SKM-1 treated with dmso at 0.1 percent for 144 hours (cell line): ENCODE measurements at regions not wholly inside any gene's neighbourhood (a gene's known extent, or its start where the extent isn't known, plus 50 kb on each side); places are given as distances from the start of the nearest gene placed in this dataset.

Source experiments
- DNase-seq: peaks from one replicate; lab custom pipeline; 2025; ENCODE audit not compliant: unreplicated experiment; lab: John Stamatoyannopoulos, UW

DNA sequence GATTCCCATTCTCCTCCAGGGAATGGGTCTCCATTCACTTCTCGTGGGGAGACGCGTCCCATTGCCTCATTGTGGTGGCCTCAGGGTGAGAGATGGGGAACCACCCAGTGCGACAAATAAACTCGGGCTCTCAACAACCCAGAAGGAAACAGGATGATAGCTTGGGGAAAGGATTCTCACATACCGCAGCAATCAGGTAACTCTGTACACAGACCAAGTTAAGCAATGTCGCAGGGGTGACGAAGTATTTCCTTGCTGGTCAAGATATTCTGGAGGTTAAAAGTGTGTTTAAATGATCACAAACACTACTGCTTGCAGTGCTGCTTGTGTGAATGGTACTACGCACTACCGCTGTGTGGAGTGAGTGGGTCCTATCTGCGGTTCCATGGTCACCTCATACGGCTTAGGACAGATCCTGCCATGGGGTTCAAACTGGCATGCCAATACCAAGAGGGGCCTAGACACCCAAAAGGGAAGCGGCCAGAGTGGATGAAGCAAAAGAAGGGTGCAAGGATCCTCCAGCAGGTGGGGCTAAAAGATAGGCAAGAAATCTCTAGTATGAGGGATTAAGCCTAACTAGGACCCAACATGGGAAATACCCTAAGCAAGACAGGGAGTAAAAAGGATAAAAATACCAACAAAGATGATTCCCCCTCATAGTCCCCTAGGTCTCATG, 143.8 kb upstream of the TMEM106B start:
- DNase-seq: peak; percentile 39

DNA sequence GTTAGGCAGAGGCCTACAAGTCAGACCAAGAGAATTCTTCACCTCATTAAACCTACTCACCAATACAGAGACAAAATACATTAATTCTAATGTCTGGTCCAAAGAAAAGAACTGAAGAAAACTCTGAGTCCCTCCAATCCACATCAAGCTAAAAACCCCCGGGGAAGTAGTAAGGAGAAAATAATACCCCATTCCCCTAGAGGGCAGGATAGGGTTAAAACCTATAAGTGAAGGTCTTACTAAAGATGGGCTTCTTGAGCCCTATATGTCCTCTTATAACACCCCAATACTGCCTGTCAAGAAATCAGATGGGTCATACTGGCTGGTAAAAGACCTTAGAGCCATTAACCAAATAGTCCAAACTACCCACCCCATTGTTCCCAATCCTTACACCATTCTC, 141.3 kb upstream of the TMEM106B start:
- DNase-seq: no peak

DNA sequence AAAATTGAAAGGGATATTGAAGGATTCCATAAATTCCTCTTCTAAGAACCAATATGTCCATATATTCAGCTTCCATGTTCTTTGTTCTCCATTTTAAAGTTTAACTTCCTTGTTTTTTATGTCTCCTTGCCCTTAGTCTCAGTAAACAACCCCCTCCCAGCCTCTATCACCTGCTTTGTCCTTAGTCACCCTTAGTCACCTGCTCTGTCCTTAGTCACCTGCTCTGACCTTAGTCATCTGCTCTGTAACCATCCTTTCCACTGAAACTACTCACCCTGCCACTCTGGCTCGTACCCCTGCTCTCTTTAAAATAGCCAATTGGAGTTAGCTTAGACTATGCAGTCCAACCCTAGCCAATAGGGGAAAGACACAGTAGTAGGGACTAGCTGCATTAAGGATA, 136.2 kb upstream of the TMEM106B start:
- DNase-seq: no peak

DNA sequence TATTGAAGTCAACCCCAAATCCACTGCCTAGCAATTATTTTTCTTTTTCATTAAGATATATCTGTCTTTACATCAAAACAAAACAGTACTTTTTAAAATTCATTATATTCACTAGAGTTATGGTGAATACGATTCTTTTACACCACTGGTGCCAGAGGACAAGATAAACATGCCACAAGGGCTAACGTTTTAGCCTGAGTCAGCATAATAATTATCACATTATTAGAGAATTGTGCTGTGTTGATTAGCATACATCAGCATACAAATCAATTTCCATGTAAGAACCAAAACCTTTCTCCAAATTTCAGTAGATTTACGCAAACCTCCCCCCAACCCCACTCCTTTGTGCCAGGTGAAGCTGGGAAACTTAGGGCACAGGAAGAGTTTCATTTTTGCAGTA, 131.1 kb upstream of the TMEM106B start:
- DNase-seq: no peak

DNA sequence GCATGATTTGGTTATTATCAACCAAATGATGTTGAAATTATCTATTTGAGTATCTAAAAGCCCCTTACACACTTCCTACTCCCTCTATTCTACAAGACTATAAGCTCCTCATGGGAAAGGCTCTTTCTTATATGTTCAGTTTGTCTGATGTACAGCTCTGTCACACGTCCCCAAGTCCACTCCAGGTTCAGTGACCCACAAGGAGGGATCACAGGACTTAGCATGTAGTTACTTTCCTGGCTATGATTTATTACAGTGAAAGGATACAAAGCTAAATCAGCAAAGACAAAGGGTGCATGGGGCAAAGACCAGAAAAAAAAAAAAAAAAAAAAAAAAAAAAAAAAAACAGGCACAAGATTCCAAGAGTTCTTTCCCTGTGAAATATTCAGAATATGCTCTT, 125.6 kb upstream of the TMEM106B start:
- DNase-seq: no peak

DNA sequence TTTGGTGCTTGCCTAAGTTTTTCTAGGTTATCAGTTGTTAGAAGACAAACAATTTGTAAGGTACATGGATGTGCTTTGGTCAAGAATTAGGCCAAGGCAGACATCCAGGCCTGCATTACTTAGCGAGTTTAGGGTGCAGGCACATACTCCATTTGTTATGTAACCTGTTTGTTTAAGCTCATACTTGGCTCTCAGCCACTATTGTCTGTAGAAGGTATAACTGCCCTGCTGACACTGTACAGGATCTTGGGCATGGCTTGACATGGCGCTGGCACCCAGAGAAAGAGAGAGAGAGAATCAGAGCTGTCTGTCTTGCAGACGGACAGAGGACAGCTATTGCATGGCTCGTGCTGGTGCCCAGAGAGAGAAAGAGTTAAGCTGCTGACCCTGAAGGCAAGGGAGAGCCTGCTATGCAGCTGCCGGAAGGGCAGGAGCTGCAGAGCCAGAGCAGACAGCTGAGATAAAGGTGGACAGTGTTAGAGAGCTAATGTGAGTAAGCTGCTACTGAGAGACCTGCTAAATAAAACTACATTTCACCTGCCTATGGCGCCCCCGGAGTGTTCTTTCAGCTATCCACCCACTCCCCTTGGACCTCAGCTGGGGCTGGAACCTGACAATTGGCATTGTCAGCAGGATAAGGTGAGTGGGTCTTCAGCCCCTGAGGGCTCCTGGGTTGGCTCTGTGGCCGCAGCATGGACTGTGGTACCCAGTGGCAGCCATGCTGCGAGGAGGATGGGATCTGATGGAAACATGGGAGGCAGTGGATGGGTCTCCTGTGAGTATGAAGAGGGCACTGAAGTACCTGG, 120.9 kb upstream of the TMEM106B start:
- no peak for DNase-seq

DNA sequence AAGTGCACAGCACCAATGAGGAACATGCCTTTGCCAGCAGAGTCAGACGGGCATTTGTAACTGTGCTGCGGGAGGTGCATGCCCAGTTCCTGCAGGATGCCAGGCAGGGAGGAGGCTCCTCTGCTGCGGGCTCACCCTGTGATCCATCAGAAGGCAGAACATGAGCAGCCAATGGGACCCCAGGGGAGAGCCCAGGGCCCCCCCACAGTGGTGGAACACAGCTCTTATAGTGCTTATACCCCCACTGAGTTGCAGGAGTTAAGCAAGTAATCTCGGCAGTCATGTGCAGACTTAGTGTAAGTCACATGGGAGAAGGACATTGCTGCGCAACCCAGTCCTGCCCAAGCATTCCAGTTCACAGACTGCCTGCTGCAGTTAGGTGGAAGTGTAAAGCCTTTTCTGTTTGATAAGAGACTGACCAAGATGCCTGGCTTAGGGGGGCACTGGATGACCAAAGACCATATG, 120.3 kb upstream of the TMEM106B start:
- DNase-seq: no peak

DNA sequence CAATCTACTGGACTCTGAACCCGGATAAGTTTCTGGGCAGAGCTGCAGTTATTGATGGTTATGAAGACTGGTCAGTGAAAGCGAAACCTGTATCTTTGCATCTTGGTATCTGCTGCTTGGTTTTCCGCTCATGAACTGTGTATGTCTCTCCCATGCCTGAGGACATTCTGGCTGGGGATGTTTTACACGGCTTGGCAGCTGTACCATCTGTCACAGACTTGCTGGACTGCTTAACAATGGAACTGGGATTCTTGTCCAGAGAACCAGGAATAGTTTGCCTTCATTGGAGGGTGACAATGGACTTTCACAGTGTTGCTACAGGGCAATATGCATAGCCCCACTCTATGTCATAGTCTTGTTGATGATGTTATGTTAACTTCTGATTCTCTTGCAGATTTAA, 119.9 kb upstream of the TMEM106B start:
- DNase-seq: no peak

DNA sequence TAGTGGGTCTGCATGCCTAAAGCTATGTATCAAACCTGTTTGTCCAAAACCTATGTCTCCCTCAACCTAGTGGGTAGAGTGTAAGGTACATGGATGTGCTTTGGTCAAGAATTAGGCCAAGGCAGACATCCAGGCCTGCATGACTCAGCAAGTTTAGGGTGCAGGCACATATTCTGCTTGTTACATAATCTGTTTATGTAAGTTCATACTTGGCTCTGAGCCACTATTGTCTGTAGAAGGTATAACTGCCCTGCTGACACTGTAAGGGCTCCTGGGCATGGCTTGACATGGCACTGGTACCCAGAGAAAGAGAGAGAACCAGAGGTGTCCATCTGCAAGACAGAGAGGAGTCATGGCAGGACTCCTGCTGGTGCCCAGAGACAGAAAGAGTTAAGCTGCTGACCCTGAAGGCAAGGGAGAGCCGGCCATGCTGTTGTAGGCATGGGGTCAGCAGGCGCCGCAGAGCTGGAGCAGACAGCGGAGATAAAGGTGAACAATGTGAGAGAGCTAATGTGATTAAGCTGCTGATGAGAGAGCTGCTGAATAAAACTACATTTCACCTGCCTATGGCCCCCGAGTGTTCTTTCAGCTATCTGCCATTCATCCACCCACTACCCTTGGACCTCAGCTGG, 118.5 kb upstream of the TMEM106B start:
- DNase-seq: no peak

DNA sequence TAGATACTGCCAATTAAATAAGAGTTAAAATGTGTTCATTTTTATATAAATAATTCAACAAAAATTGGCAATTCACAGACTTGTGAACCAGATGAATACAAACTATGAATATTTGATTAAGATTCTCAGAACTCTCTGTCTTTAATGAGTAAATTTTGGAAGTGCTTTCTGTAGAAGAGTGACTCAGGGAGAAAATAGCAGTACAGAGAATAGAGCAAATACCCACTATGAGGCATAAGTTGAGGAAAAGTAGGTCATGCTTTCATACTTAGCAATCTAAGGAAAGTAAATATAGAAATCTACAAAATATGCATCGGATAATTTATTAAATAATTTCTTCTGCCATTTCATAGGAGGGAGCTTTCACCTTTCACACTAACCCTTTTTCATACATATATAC, 117.7 kb upstream of the TMEM106B start:
- DNase-seq: no peak

DNA sequence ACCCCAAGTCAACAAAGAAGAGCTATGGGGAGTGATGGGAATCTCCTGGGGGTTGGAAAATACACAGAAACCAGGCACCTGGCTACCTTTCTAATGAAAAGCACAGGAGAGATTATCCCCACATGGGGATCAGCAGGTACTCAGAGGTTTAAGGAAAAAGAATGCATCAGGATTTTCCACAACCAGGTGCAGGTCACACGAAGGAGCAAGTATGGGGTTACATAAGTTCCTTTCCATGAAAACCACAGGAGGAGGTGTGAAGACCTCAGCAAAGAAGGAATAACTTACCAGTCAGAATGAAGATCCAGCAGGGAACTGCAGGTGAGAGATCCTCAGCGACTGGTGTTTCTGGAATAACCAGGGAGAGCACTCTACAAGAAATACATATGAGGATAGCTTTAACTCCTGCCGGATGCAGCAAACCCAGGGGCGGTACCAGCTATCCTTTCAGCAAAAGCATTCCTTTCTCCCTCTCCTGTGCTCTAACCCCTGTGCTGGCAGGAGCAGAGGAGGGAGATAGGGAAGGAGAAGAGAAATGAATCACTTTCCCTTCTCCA, 116.7 kb upstream of the TMEM106B start:
- no peak for DNase-seq

DNA sequence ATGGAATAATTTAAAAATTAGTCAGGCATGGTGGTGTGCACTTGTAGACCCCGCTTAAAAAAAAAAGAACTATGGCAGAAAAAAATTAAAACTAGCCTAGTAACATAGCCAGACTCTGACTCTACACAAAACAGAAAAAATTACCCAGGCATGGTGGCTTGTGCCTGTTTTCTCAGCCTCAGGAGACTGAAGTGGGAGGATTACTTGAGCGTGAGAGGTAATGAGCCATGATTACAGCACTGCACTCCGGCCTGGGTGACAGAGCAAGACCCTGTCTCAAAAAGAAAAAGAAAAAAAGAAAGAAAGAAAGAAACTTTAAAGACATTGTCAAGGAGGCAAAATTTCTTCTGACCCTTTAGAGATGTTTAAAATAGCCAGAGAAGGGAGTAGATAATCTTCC, 109.0 kb upstream of the TMEM106B start:
- DNase-seq: no peak

DNA sequence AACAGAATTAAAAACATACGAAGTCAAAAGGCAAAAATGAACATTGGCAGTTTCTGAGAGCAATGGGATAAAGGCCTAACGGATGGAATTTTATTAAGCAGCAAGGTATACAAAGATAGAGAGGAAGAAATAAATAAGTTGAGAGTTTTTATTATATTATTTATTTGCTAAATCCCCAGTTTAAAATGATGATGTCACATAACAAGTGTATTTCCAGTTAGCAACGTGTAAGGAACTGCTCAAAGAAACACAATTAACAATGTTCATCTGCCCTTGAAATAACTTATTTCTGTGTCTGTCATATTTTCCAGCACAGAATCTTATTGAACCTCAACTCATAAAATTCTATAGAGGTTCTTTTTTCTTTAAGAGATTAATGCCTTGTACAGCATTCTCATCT, 108.6 kb upstream of the TMEM106B start:
- no peak for DNase-seq

DNA sequence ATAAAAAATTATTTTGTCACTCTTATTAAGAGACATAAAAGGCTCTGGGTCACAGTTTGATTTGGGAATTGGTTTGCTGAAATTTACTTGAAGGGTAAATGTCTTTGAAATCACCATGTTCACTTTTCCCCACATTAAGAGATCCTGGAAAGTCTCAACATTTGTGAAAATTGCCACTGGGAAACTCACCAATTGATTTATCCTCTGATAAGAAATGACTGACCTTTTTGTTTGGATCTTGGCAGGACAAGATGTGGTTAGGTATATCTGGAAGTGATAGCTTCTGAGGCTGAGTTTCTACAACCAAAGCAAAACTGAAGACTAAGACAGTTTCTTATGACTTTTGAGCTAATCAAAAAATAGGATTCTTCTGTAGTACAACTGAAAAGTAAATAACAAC, 107.1 kb upstream of the TMEM106B start:
- no peak for DNase-seq

DNA sequence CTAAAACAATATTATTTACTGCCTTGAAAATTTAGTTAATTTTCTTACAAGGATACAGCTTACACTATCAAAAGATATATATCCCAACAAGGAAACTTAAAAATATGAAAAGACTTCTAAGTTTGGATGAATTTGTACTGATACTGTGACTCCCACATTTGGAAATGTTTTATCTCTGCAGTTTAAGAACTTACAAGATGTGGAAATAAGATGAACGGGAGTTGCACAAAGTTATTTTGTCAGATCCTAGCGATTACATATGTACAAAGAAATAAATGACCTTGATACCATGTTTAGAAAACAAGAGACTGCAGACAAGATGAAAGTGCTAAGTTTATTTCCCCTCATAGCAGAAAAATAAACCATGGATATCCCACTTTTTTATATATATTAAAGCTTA, 103.7 kb upstream of the TMEM106B start:
- DNase-seq: no peak

DNA sequence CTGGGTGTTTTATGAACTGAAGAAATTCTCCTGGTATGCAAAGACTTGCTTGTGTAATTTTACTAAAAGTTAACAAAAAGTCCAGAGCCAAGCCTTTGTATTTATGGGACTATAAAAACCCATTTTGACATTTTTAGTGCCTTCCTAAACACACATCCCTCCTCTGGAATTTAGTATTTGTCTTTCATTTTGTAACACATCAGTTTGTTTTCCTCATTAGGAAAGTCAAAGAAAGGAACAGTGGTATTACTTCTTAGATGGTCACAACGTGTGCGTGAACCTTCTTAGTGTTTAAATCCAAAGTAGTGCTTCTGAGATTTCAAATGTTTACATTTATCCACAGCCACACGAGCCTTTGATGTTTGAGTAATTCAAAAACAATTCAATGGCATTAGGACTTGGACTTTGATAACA, 103.2 kb upstream of the TMEM106B start:
- no peak for DNase-seq

DNA sequence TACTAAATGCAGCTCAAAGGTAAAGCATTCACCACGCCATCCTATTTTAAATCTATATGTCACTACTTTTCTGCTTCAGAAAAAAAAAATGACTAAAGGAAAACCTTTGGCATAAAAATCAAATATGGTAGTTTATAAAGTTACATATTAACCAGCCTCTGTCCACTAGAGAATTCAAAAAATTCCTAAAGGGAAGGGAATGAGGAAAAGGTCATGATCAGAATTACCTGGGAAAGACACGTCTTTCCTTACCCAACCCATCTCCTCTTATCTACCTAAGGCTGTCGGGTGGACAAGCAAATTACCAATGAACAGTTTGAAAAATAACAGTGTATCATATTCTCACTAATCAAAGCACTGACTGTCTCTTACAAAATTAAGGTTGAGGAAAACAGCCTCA, 100.7 kb upstream of the TMEM106B start:
- DNase-seq: no peak

DNA sequence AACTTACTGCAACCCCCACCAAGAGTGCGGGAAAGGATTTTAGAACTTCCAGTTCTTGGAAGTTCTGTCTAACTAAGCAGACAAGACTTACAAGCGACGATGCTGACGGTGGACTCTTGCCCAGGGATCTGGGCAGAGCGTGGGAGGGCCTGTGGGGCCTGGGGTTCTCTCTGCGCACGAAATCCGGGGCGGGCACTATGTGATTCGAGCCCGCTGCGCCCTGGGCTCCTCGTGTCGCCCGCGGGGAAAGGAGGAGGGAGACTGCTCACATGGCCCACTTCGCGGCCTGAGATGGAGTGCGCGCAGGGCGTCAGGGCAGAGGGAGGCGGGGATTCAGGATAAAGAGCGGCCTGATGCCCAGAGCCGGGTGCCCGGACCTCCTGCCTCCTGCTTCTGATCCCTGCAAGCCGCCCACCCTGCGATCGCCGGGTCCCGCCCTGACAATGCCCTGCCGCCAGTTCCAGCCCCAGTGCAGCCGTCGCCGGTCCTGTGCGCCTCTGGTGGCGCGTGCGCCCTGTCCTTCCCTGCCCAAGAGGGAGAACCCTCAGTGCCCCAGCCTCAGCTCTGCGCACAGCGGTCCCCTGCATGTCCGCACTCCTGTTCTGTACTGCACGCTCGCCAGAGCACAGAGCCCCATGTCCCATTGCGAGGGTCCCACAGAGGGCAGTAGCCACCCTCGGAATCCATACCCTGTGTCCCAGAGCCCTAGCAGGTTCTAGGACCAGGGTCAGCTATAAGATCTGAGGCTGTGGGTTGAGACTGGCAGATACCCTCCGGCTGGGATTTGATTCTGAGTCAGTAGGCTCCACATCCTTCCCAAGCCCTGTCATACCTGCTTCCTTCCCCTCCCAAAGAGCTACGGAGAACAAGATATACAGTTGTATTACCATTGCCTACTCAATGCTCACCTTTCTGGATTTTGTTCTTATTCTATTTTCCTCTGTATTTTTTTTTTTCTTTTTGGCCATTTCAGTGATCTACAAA, 99.4 kb upstream of the TMEM106B start:
- DNase-seq: no peak

DNA sequence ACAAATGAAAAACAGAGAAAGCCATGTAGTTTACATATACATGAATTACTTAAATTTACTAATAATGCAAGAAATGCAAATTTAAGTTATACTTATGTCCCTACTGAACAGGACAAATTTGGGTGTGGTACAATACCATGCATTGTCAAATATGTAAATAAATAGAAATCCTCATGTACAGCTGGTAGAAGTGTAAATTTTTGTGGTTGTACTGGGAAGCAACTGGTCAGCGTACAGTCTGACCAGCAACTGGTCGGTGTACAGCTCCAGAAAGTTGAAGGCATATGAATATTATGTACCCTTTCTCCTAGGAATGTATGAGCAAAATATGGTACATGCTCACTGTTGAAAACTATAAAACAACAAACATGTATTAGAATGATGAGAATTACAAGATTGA, 93.9 kb upstream of the TMEM106B start:
- DNase-seq: no peak

DNA sequence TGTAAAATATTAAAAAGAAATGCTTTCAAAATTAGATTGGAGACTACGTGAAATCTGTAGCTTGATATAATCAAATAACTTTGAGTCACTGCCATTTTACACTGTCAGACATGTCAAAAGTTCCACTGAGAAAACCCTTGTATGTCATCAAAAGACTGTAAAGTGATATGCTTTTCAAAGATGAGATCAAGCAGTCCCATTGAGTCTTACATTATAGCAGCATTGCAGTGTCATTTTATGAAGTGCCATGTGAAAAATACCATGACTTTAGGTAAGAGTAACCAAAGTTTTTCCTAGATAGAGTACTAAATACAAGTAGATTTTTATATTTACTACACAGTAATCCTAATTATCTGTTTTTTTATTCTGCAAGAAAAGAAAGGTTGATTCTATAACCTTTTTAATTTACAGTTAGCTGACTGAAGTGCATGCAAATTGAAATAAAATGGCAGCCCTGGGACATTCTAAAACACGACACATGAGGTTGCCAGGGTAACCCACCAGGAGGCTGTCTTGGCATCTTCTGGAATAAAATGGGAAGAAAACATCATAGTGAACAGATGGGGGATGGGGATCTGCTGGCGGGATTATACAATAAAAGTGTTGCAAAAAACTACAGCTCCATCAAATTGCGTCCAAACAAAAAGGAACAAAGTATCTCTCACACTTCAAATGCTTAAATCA, 91.3 kb upstream of the TMEM106B start:
- DNase-seq: no peak
